PFSK-1 (cell line): ENCODE measurements at regions not wholly inside any gene's neighbourhood (a gene's known extent, or its start where the extent isn't known, plus 50 kb on each side); places are given as distances from the start of the nearest gene placed in this dataset.

Experiments used
- POLR2AphosphoS5 ChIP-seq: IDR thresholded peaks from 2 replicates; pipeline ENCODE4 v1.6.1; 2012; ENCODE audit warnings: low read depth, mild to moderate bottlenecking, control low read depth, low read length, moderate library complexity
- SIN3A ChIP-seq: IDR thresholded peaks from 2 replicates; pipeline ENCODE4 v1.6.1; 2012; ENCODE audit warnings: mild to moderate bottlenecking, low read length, moderate library complexity, borderline replicate concordance; ENCODE audit not compliant: insufficient read depth
- TAF1 ChIP-seq: IDR thresholded peaks from 2 replicates; pipeline ENCODE4 v1.6.1; 2012; ENCODE audit warnings: low read length, control low read depth, borderline replicate concordance; ENCODE audit not compliant: insufficient read depth
- TF ChIP-seq, protein P1 (sequence below), 2 experiments: IDR thresholded peaks; 2 replicates each; pipeline versions ENCODE4 v1.6.1 to v1.8.0; 2011 to 2012; ENCODE audit warnings: low read depth in 2 of 2, low read length in 2 of 2, control low read depth in 1 of 2, inconsistent platforms in 1 of 2, mild to moderate bottlenecking in 1 of 2, moderate library complexity in 1 of 2; ENCODE audit not compliant: insufficient read depth in 1 of 2

DNA sequence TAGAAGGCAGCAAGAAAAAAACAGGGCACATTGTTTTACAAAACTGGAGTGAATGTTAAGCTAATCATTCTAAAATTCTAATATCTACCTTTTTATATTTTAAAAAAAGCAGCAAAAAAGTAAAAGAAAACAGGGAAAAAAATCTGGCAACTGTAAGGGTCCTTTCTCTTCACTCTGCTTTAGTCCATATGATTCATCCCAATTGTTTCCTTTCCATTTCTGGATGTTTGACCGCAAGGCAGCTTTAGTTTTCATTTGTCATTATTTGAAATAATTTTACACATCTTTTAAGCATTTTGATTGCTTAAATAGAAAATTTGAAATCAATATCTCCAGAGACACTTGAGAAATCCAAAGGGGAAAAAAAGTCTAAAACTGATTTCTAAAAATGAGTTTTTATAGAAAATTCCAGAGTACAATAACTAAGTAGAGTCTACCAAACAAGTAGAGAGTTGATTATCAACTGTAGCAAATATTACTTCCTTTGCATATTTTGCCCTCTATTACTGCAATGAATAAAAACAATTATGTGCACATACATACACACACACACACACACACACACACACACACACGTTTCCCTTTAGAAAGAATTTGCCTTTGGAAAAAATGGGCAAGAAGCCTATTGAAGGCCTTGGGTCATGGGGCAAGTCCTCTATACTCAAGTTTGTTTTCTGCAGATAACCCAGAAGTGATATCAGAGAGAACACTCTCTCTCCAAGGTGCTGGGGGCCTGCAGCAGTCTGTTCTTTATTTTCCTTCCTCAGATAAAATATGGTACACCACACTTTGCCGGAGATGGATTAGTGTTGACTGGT lies 259.7 kb downstream of the HACE1 start:
- TF ChIP-seq TAF1 (no peak), POLR2AphosphoS5 (no peak), SIN3A (no peak)
- TF ChIP-seq, protein P1, sequence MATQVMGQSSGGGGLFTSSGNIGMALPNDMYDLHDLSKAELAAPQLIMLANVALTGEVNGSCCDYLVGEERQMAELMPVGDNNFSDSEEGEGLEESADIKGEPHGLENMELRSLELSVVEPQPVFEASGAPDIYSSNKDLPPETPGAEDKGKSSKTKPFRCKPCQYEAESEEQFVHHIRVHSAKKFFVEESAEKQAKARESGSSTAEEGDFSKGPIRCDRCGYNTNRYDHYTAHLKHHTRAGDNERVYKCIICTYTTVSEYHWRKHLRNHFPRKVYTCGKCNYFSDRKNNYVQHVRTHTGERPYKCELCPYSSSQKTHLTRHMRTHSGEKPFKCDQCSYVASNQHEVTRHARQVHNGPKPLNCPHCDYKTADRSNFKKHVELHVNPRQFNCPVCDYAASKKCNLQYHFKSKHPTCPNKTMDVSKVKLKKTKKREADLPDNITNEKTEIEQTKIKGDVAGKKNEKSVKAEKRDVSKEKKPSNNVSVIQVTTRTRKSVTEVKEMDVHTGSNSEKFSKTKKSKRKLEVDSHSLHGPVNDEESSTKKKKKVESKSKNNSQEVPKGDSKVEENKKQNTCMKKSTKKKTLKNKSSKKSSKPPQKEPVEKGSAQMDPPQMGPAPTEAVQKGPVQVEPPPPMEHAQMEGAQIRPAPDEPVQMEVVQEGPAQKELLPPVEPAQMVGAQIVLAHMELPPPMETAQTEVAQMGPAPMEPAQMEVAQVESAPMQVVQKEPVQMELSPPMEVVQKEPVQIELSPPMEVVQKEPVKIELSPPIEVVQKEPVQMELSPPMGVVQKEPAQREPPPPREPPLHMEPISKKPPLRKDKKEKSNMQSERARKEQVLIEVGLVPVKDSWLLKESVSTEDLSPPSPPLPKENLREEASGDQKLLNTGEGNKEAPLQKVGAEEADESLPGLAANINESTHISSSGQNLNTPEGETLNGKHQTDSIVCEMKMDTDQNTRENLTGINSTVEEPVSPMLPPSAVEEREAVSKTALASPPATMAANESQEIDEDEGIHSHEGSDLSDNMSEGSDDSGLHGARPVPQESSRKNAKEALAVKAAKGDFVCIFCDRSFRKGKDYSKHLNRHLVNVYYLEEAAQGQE (IDR thresholded peaks at IDR 0.05; ENCODE audit: insufficient read depth in 1 of 2, low read depth in 2 of 2, low read length in 2 of 2), result peak; percentile 34 to 85; a peak in 2 of 4 replicates
